Suprapubic skin (tissue), 3 donors: ENCODE measurements at regions not wholly inside any gene's neighbourhood (a gene's known extent, or its start where the extent isn't known, plus 50 kb on each side); places are given as distances from the start of the nearest gene placed in this dataset.
"Not testable (repeated sequence)": the region's sequence is repeated elsewhere in the genome, so short reads cannot be mapped to it uniquely, and the experiment has no call there.

ENCODE experiments used
- CTCF ChIP-seq, 2 donors: fragments of 200-600 bp in 1 of 2; fragments of 450-650 bp in 1 of 2; sonication (generic) in 1 of 2; IDR thresholded peaks; one replicate each; pipeline ENCODE4 v1.5.1; 2016 to 2019; ENCODE audit warnings: antibody characterized with exemption in 2 of 2, mild to moderate bottlenecking in 1 of 2, moderate library complexity in 1 of 2
- POLR2AphosphoS5 ChIP-seq, 3 donors: sonication (generic); formaldehyde crosslinking; IDR thresholded peaks; one replicate each; pipeline ENCODE4 v1.6.1; 2017; ENCODE audit warnings: antibody characterized with exemption in 3 of 3

- peak in 1 of 2 donors; percentile 33 for TF ChIP-seq CTCF (IDR thresholded peaks at IDR 0.05)
- TF ChIP-seq POLR2AphosphoS5 (IDR thresholded peaks at IDR 0.05) = not testable (repeated sequence)
These were observed 202.3 kb downstream of the TBC1D2B start for GRCh38 chr15:77875066-77875721.
